Stimulated activated CD4-positive, alpha-beta T cell treated with anti-CD3 and anti-CD28 coated beads, Interleukin-15, amount 100 ng/mL, for 24 hours (primary cell): ENCODE measurements at regions not wholly inside any gene's neighbourhood (a gene's known extent, or its start where the extent isn't known, plus 50 kb on each side); places are given as distances from the start of the nearest gene placed in this dataset.

Experiments used
- DNase-seq: peaks from one replicate; pipeline ENCODE4 v3.0.0-alpha.2; 2020

DNA sequence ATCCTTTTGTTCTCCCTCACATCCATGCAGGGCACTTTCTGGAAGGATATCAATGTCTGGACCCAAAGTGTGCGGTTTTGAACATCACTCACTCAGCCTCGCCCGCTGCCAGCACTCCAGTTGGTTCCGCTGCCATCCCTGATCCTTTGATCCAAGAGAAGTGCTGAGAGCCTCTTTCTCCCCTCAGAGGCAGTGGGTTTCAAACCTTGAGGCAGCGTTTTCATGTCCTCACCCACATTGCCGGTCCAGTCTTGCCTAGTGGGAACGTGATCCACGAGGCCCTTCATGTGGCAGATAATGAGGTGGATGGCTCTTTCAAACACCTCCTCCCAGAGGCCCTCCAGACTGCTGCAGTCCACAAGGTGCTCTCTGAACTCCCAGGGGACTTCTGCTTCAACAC is 122.2 kb downstream of the ACTL8 start:
- no peak for DNase-seq

DNA sequence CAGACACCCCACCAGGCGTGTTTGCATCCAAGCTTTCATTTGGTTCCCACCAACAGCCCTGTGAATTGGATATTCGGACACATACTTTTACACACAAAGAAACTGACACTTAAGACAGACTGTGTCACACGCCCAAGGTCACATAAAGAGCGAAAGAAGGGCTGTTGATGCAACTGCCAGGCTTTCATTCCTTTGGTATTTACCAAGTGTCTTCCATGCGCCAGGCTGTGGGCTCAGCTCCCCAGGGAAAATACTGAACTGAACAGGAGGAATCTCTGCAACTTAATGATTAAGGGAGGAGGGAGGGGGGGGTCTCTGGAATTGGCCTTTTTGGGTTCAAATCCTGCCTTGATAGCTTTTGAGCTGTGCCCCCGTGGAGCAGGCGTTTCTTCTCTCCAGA is 122.8 kb downstream of the ACTL8 start:
- DNase-seq, result no peak

GRCh38 chr1:17878837-17879236 is 123.7 kb downstream of the ACTL8 start:
- DNase-seq, result no peak

GRCh38 chr1:17880449-17880848 is 125.3 kb downstream of the ACTL8 start:
- no peak for DNase-seq

GRCh38 chr1:17881761-17882160 is 126.6 kb downstream of the ACTL8 start:
- no peak for DNase-seq

- no peak for DNase-seq
Observed at GRCh38 chr1:17883136-17883535, 128.0 kb downstream of the ACTL8 start.

DNA sequence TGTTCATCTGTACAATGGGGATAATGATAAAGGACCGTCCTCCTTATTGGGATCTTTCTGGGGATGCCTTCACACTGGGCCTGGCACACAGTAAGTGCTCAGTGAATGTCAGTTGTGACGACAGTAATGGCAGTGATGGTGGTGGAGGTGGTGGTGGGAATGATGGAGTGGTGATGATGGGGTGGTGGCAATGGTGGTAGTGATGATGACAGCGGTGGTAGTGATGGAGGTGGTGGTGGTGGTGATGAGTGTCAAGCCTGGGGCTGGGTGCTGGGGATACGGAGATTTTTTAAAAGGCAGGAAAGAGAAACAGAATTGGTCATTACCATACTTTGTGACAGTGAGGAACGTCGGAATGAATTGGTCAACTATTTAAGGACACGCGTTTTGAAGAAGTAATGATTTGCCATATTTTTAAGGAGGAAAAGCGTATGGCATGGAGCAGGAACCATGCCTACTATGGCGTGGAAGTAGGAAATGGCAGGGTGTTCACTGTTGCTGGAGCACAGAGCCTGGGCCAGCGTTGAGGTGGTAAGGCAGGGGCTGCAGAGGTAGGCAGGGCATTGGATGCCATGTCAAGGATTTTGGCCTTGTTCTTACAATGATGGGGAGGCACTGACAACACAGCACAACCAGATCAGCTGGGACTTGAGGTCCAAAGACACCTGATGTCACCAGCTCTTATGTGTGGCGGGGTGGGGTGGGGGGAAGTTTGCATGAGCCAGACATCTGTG is 128.7 kb downstream of the ACTL8 start:
- DNase-seq, result no peak

DNA sequence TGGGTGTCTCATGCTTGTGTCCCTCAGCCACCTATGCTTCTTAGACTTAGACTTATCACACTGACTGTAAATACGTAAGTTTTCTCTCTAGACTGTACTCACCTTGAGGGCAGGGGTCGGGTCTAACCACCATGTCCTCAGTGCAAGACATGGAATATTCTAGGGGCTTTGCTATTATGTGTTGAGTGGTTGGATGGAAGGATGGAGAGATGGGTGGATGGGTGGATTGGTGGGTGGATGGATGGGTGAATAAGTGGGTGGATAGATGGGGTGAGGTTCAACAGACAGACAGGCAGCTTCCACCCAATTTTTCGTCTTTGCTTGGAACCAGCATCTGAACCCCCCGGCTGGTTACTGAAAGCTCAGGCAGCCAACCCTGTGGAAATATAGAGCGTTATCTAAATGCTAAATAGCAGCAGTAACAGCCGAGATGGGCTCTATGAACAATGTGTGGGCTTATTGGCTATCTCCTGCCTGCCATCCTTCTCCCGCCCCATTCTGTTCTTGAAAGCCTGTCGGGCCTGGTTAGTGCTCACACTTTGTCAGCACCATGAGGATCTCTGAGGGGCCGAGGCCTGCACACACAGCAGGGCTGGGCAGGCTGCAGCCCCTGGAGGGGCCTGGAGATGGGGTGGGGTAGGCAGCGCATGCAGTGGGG is 130.7 kb downstream of the ACTL8 start:
- no peak for DNase-seq

DNA sequence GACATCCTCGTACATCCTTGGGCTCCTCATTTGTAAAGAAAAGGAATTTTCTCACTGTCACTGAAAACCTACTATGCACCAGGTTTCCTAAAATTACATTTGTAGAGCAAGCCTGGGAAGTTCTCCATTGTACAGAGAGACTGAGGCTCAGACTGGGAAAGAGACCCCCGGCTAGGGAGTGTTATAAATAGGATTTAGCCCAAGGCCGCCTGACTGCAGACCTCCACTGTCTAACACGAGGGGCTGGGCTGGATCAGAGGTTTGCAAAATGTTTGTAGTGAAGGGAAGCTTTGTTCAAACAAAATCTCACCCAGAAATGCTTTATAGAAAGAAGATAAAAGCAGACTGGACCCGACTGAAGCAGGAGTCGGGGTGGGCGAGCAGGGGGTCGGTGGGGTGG is 131.3 kb downstream of the ACTL8 start:
- no peak for DNase-seq

DNA sequence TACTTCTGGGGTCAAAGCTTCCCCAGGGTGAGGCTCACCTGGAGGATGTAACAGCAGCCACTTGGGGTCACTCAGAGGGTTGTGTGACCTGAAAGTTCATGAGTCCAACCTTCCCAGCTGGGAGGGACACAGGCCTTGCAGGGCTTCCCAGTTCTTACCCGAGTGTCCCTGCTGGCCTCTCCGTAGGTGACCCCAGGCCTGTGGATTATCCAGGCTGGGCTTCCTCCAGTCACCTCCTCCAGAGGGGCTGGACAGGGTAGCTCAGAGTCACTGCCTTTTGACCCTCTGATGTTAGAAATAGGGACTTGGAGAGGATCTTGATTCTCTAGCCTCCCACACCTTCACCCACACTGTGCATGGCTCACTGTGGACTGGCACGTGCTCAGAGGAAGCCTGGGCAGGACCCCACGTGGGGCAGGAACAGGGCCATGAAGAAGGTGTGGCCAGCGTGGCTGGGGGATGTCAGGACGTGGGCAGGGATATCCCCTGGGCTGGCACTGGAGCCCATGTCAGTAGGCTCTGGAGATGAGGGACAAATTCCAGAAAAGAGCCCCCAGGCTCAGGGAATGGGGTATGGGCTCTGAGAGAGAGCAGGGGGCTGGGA is 131.8 kb downstream of the ACTL8 start:
- no peak for DNase-seq

GRCh38 chr1:17887661-17888371 is 132.7 kb downstream of the ACTL8 start:
- no peak for DNase-seq

DNA sequence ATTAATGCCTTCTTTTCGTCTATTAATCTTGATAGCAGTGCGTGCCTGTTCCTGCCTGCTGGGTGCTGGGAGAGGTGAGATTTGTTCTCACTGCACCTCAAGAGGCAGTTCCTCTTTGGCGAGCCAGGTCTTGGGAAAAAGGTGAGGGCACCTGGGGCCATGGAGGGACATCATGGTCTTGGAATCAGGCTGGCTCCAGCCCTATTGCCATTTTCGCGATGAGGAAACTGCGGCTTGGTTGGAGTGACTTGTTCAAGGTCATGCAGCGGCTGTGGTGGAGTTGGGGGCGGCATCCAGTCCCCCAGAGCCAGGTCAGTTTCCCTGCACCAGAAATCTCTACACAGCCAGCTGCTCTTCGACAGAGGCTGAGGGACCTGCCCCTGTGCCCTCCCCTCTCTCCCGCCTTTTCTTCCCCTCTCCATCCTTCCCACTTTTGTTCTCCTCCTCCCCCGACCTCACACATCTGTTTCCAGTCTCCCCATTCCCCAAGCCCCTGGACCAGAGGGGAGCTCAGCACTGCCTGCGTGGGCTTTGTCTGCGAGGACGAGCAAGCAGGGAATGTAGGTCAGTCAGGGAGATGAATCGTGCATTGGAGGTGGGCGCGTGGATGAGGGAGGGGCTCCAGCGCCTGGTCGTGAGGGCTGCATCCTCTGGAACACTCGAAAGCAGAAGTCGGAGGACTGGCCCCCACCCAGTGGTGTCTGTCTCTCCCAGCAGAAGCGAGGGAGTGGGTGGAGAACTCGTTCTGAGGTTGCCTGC is 135.1 kb downstream of the ACTL8 start:
- no peak for DNase-seq

GRCh38 chr1:17890815-17891191 is 135.7 kb downstream of the ACTL8 start:
- no peak for DNase-seq

DNA sequence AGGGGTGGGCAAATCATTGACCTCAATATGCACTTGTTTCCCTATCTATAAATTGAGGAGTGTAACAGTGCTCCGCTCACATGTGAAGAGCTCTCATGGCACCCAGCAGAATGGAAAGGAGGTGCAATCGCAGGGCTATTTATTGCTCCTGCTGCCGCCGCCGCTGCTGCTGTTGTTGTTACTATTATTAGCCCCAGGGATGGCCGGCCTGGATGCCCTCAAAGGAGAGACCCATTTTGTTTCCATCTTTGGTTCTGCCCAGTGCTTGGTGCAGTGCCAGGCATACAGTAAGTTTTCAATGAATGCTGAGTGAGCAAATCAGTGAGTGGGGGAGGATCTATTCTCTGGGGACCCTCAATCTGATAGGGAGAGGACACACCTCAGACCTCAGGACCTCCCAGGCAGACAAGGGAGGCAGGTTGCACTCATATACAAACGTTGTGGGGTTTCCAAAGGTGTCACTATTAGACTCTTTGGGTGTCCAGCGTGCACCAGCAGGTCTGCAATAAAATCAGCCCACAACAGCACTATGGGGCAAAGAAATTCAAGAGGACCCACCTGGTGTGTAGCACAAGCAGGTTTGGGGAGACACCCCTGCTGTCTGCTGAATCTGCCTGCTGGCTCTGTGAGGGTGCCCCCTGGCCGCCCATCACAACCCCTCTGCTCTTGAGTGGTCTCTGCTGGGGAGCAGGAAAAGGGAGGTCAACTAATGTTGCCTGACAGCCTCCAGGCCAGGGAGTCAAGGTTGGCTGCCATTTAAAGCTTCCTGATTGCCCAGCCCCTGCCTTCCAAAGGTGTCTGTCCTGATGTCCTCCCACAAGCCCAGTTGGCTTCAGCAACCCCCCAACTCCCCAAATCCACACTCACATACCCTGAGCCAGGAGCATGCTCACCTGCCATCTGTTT is 136.3 kb downstream of the ACTL8 start:
- no peak for DNase-seq

DNA sequence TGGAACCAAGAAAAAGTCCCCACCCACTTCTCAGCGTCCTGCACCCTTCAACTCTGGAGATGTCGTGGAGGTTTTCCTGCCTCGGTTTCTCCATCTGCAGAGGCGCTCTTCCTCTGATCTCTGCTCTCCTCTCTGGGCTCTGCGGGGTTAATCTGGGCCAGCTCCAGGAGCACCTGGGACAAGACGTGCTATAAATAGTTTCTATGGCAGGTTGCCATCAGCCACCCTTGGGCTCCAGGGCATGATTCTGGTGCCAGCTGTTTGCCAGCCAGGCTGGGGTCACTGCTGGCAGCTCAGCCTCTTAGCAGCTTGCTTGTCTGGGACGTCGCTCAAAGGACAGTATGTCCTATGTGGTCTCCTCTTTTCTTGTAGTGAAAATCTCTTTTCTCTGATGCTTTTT is 137.1 kb downstream of the ACTL8 start:
- no peak for DNase-seq

DNA sequence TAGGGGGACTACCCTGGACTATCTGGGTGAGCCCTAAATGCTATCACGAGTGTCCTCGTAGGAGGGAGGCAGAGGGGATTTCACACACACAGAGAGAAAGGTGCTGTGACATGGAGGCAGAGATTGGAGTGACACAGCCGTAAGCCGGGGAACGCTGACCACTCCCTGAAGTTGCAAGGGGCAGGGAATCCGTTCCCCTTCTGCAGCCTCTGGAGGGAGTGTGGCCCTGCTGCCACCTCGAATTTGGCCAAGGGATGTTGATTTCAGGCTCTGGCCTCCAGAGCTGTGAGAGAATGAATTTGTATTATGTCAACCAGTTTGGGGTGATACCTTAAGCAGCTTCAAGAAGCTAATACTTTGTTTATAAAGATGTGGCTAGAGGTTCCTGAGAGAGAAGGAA is 137.7 kb downstream of the ACTL8 start:
- no peak for DNase-seq

GRCh38 chr1:17893891-17894631 is 138.9 kb downstream of the ACTL8 start:
- DNase-seq, result no peak

- DNase-seq, result no peak
Observed at GRCh38 chr1:17895401-17895800, 140.3 kb downstream of the ACTL8 start.

GRCh38 chr1:17895986-17896385 is 140.9 kb downstream of the ACTL8 start:
- DNase-seq, result no peak

- DNase-seq, result no peak
Observed at GRCh38 chr1:17903386-17903785, 148.3 kb downstream of the ACTL8 start.

- DNase-seq, result no peak
Observed at GRCh38 chr1:17904290-17904689, 149.2 kb downstream of the ACTL8 start.
